Stimulated activated CD8-positive, alpha-beta memory T cell treated with anti-CD3 and anti-CD28 coated beads, Interleukin-4, amount 100 ng/mL, for 24 hours (primary cell): ENCODE measurements at regions not wholly inside any gene's neighbourhood (a gene's known extent, or its start where the extent isn't known, plus 50 kb on each side); places are given as distances from the start of the nearest gene placed in this dataset.

Experiments
- DNase-seq: peaks from one replicate; pipeline ENCODE4 v3.0.0-alpha.2; 2020; ENCODE audit warnings: low read depth

GRCh38 chr2:238636269-238637073, 209.7 kb downstream of the ASB1 start:
- no peak for DNase-seq

- DNase-seq, result no peak
Observed at GRCh38 chr2:238638100-238638981, 209.5 kb upstream of the TWIST2 start.

GRCh38 chr2:238638982-238639628, 208.8 kb upstream of the TWIST2 start:
- DNase-seq, result no peak

GRCh38 chr2:238640486-238640885, 207.4 kb upstream of the TWIST2 start:
- DNase-seq, result no peak

- no peak for DNase-seq
Observed at GRCh38 chr2:238642973-238643372, 204.9 kb upstream of the TWIST2 start.

- DNase-seq, result no peak
Observed at GRCh38 chr2:238643400-238643907, 204.4 kb upstream of the TWIST2 start.

GRCh38 chr2:238644095-238645081, 203.5 kb upstream of the TWIST2 start:
- DNase-seq, result no peak

- no peak for DNase-seq
Observed at GRCh38 chr2:238645095-238645494, 202.8 kb upstream of the TWIST2 start.

- DNase-seq, result no peak
Observed at GRCh38 chr2:238645716-238646115, 202.2 kb upstream of the TWIST2 start.

- DNase-seq, result no peak
Observed at GRCh38 chr2:238646281-238646680, 201.6 kb upstream of the TWIST2 start.

GRCh38 chr2:238646803-238647202, 201.1 kb upstream of the TWIST2 start:
- no peak for DNase-seq

- DNase-seq, result no peak
Observed at GRCh38 chr2:238649123-238649522, 198.8 kb upstream of the TWIST2 start.

GRCh38 chr2:238649936-238650518, 197.9 kb upstream of the TWIST2 start:
- no peak for DNase-seq

GRCh38 chr2:238650536-238650935, 197.3 kb upstream of the TWIST2 start:
- no peak for DNase-seq

- no peak for DNase-seq
Observed at GRCh38 chr2:238651306-238652052, 196.4 kb upstream of the TWIST2 start.

GRCh38 chr2:238652053-238652770, 195.7 kb upstream of the TWIST2 start:
- DNase-seq, result no peak

- DNase-seq, result no peak
Observed at GRCh38 chr2:238652771-238653157, 195.1 kb upstream of the TWIST2 start.

- no peak for DNase-seq
Observed at GRCh38 chr2:238653431-238654109, 194.3 kb upstream of the TWIST2 start.
